ENCODE measurements at regions not wholly inside any gene's neighbourhood (a gene's known extent, or its start where the extent isn't known, plus 50 kb on each side); places are given as distances from the start of the nearest gene placed in this dataset.

DNA sequence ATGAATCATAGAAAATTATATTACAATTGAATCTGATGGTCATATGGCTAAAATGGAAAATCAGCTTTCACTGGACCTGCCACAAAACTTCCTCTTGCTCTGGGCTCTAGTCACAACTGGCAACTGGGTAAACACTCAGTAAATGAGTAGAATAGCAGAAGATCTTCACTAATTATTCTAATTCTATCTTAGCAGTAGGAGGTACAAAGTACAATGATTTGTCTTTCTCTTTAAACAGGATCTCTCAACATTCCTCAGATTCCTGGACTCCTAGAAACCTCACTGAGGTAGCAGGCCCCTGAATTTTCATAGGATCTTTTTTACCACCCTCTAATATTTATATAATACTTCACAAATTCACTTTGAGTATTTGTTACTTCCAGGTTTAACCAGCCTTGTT lies 239.9 kb upstream of the SMARCA2 start:
- TF ChIP-seq YY1 (IDR thresholded peaks at IDR 0.05; ENCODE audit: insufficient read depth, insufficient read length) (no peak), ZNF274 (IDR thresholded peaks at IDR 0.05; ENCODE audit: low read depth, low read length) (no peak)

All from NT2/D1 (cell line).